GM12892 (cell line): ENCODE measurements at regions not wholly inside any gene's neighbourhood (a gene's known extent, or its start where the extent isn't known, plus 50 kb on each side); places are given as distances from the start of the nearest gene placed in this dataset.

ENCODE experiments used
- POLR2A ChIP-seq: IDR thresholded peaks from 2 replicates; pipeline ENCODE4 v1.6.1; 2011; ENCODE audit warnings: low read depth, low read length, control low read depth
- TAF1 ChIP-seq: IDR thresholded peaks from 2 replicates; pipeline ENCODE4 v1.6.1; 2011; ENCODE audit warnings: low read depth, mild to moderate bottlenecking, control low read depth, low read length, borderline replicate concordance

- TF ChIP-seq TAF1 (no peak), POLR2A (no peak)
Measured at GRCh38 chr2:4628998-4629501, 925.7 kb downstream of the DCDC2C start.
